B cell (primary cell): ENCODE measurements at regions not wholly inside any gene's neighbourhood (a gene's known extent, or its start where the extent isn't known, plus 50 kb on each side); places are given as distances from the start of the nearest gene placed in this dataset.

Experiments
- ATAC-seq: fragments of 200-7000 bp; cut with Tn5 transposase; one replicate; pipeline ENCODE4 v1.10.0; 2021; ENCODE audit warnings: low read depth, mild to moderate bottlenecking, moderate number of reproducible peaks, moderate library complexity
- CTCF ChIA-PET: fragments of 350-600 bp; sonication (Branson Sonifier 250); formaldehyde crosslinking; loops from one replicate; lab custom pipeline; 2021; ENCODE audit warnings: antibody characterized with exemption, inconsistent platforms; lab: Charles Lee
- POLR2A ChIA-PET: fragments of 350-600 bp; sonication (Branson Sonifier 250); formaldehyde crosslinking; loops from one replicate; lab custom pipeline; 2021; ENCODE audit warnings: antibody characterized with exemption; lab: Charles Lee
- DNase-seq: peaks from one replicate; pipeline ENCODE4 v3.0.0; 2013
- H2AFZ ChIP-seq: 2 replicates; pipeline ENCODE4 v1.6.1; 2012; ENCODE audit warnings: mild to moderate bottlenecking, low read depth, low read length; ENCODE audit not compliant: insufficient read depth, poor library complexity, severe bottlenecking
- H3K27ac ChIP-seq, 2 donors: 1 replicate in 1 of 2; 2 replicates in 1 of 2; pipeline ENCODE4 v1.5.1; 2012 to 2013; ENCODE audit warnings: low read length in 2 of 2, mild to moderate bottlenecking in 2 of 2, moderate library complexity in 1 of 2
- H3K27me3 ChIP-seq, 4 experiments: fragments of 200-600 bp in 1 of 4; sonication (generic) in 1 of 4; replicated peaks in 1 of 4; 1 replicate in 2 of 4; 2 replicates in 2 of 4; pipeline versions ENCODE4 v1.6.1 to v1.7.0; 2013 to 2016; ENCODE audit warnings: low read length in 3 of 4, mild to moderate bottlenecking in 2 of 4, mixed read lengths in 1 of 4, moderate library complexity in 1 of 4; ENCODE audit not compliant: insufficient read depth in 4 of 4, control insufficient read depth in 3 of 4; ENCODE audit errors: control extremely low read depth in 1 of 4
- H3K36me3 ChIP-seq, 2 experiments: replicated peaks in 1 of 2; 1 replicate in 1 of 2; 2 replicates in 1 of 2; pipeline versions ENCODE4 v1.6.1 to v1.7.1; 2013; ENCODE audit warnings: low read length in 1 of 2; ENCODE audit not compliant: insufficient read depth in 2 of 2, control insufficient read depth in 1 of 2; ENCODE audit errors: control extremely low read depth in 1 of 2, extremely low read depth in 1 of 2
- H3K4me1 ChIP-seq, 2 donors: fragments of 200-600 bp in 1 of 2; sonication (generic) in 1 of 2; 1 replicate in 1 of 2; 2 replicates in 1 of 2; pipeline versions ENCODE4 v1.5.1 to v1.6.1; 2013 to 2017; ENCODE audit warnings: low read length in 2 of 2; ENCODE audit not compliant: control insufficient read depth in 2 of 2, insufficient read depth in 2 of 2
- H3K4me2 ChIP-seq: replicated peaks from 2 replicates; pipeline ENCODE3; 2012; ENCODE audit warnings: mild to moderate bottlenecking, low read depth, low read length; ENCODE audit not compliant: poor library complexity, severe bottlenecking
- H3K4me3 ChIP-seq, 5 experiments: fragments of 200-600 bp in 1 of 5; sonication (generic) in 1 of 5; 1 replicate in 3 of 5; 2 replicates in 2 of 5; pipeline versions ENCODE4 v1.5.1 to v1.7.0; 2011 to 2016; ENCODE audit warnings: low read length in 4 of 5, mild to moderate bottlenecking in 4 of 5, low read depth in 2 of 5, control low read depth in 1 of 5, moderate library complexity in 1 of 5; ENCODE audit not compliant: insufficient read depth in 1 of 5; ENCODE audit errors: control extremely low read depth in 1 of 5, extremely low read depth in 1 of 5
- H3K79me2 ChIP-seq: fragments of 200-600 bp; sonication (generic); one replicate; pipeline ENCODE4 v1.6.0; 2016; ENCODE audit warnings: low read length; ENCODE audit not compliant: control insufficient read depth, insufficient read depth
- H3K9ac ChIP-seq: fragments of 200-600 bp; sonication (generic); 2 replicates; pipeline ENCODE4 v1.6.1; 2017; ENCODE audit warnings: mild to moderate bottlenecking, low read length, moderate library complexity
- H3K9me3 ChIP-seq, 3 donors: one replicate each; pipeline versions ENCODE4 v1.6.1 to v1.7.1; 2013; ENCODE audit warnings: low read length in 2 of 3; ENCODE audit not compliant: control insufficient read depth in 2 of 3, insufficient read depth in 1 of 3; ENCODE audit errors: control extremely low read depth in 1 of 3
- H4K20me1 ChIP-seq: 2 replicates; pipeline ENCODE4 v1.6.0; 2012; ENCODE audit warnings: mild to moderate bottlenecking, low read length; ENCODE audit not compliant: insufficient read depth, control insufficient read depth, poor library complexity, severe bottlenecking
- H3K27ac Mint-ChIP-seq: one replicate; pipeline ENCODE4 v1.8.0; 2021; ENCODE audit warnings: mixed read lengths
- H3K27me3 Mint-ChIP-seq: one replicate; pipeline ENCODE4 v1.8.0; 2021; ENCODE audit warnings: mixed read lengths
- H3K4me1 Mint-ChIP-seq: one replicate; pipeline ENCODE4 v1.8.0; 2021; ENCODE audit warnings: mixed read lengths
- H3K4me3 Mint-ChIP-seq: one replicate; pipeline ENCODE4 v1.8.0; 2021; ENCODE audit warnings: mixed read lengths
- H3K9me3 Mint-ChIP-seq: one replicate; pipeline ENCODE4 v1.8.0; 2022; ENCODE audit warnings: mixed read lengths; ENCODE audit not compliant: insufficient read depth
- EZH2 ChIP-seq: IDR thresholded peaks from 2 replicates; pipeline ENCODE4 v1.6.1; 2012; ENCODE audit warnings: borderline replicate concordance, low read depth, mild to moderate bottlenecking, moderate library complexity, low read length; ENCODE audit not compliant: insufficient read depth, poor library complexity, severe bottlenecking
- WGBS: methylation state at CpG from one replicate; pipeline ENCODE4 v1.1.5; 2013; ENCODE audit warnings: missing lambda C conversion rate; ENCODE audit not compliant: insufficient coverage; 5-methylcytosine and 5-hydroxymethylcytosine counted together
- intact Hi-C: fragments of 100-400 bp; cut with micrococcal nuclease; formaldehyde crosslinking; loops from one replicate; pipeline ENCODE4 v1.10.0; 2022
- TF ChIP-seq, protein P1 (sequence below): fragments of 200-600 bp; IDR thresholded peaks from one replicate; pipeline ENCODE4 v1.8.0; 2022; ENCODE audit warnings: antibody characterized with exemption, mild to moderate bottlenecking

DNA sequence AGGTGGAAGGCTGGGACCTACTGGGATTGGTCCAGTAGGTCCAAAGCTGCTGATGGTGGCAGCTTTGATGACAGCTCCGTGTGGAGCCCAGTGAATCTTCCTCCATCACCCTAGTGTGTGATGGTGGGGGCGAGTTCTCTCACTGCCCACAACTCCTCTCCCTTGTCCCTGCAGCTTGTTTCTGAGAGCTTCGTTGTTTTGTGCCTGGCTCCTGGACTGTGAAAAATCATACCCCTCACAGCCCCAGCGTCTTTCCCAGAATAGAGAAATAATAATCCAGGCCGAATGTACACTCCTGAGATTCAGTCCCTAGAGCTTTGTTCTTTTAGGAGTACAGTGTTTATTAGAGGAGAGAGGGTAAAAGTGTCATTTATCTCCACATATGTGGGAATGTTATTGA is 372.2 kb downstream of the ENC1 start:
- Histone ChIP-seq H3K9ac (no peak overlapping the region), H3K4me3 (no peak overlapping the region), H3K4me2 (no peak overlapping the region), H3K79me2 (no peaks in the 10 kb centered on the region), H3K27ac (no peak overlapping the region), H2AFZ (no peak overlapping the region), H3K9me3 (no peaks in the 10 kb centered on the region), H3K36me3 (no peaks in the 10 kb centered on the region), H3K27me3 (no peaks in the 10 kb centered on the region), H3K4me1 (no peaks in the 10 kb centered on the region), H4K20me1 (no peaks in the 10 kb centered on the region)
- Mint-ChIP-seq H3K9me3 (no peaks in the 10 kb centered on the region), H3K27me3 (peaks cover 4% of the 10 kb centered on the region), H3K4me3 (no peak overlapping the region), H3K27ac (no peak overlapping the region), H3K4me1 (no peaks in the 10 kb centered on the region)
- DNase-seq (no peak), ATAC-seq (no peak)
- intact Hi-C loops: no loop called here
- ChIA-PET CTCF (no interaction called here), POLR2A (no interaction called here)
- no peak for TF ChIP-seq EZH2
- TF ChIP-seq, protein P1, sequence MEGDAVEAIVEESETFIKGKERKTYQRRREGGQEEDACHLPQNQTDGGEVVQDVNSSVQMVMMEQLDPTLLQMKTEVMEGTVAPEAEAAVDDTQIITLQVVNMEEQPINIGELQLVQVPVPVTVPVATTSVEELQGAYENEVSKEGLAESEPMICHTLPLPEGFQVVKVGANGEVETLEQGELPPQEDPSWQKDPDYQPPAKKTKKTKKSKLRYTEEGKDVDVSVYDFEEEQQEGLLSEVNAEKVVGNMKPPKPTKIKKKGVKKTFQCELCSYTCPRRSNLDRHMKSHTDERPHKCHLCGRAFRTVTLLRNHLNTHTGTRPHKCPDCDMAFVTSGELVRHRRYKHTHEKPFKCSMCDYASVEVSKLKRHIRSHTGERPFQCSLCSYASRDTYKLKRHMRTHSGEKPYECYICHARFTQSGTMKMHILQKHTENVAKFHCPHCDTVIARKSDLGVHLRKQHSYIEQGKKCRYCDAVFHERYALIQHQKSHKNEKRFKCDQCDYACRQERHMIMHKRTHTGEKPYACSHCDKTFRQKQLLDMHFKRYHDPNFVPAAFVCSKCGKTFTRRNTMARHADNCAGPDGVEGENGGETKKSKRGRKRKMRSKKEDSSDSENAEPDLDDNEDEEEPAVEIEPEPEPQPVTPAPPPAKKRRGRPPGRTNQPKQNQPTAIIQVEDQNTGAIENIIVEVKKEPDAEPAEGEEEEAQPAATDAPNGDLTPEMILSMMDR: no peak
- no CpG with 5 or more reads among the region's 5 CpGs for WGBS

DNA sequence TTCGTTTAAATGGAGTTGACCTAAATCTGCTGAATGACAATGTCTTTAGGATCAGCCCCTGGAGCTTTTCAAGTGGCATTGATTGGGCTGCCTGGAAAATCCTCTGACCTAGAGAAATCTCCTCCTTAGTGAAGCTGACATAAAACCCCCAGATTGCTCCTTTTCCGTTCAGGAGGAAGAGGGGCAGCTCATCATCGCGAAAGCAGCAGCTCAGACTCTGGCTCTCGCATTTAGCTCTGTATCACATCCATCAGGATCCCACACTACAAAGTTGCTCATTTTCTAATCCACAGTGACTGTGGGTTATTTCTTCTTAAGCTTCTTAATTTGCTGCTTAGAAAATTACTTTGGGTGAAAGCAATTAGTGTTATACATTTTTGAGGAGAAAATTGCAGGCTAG is 373.7 kb downstream of the ENC1 start:
- Histone ChIP-seq H2AFZ (no peak overlapping the region), H3K9ac (no peak overlapping the region), H3K4me3 (no peak overlapping the region), H4K20me1 (no peaks in the 10 kb centered on the region), H3K9me3 (no peaks in the 10 kb centered on the region), H3K4me2 (no peak overlapping the region), H3K4me1 (no peaks in the 10 kb centered on the region), H3K36me3 (no peaks in the 10 kb centered on the region), H3K27me3 (no peaks in the 10 kb centered on the region), H3K27ac (no peak overlapping the region), H3K79me2 (no peaks in the 10 kb centered on the region)
- TF ChIP-seq, protein P1: no peak
- TF ChIP-seq EZH2: no peak
- H3K27me3 Mint-ChIP-seq: peaks cover 4% of the 10 kb centered on the region
- intact Hi-C loops: no loop called here
- H3K4me3 Mint-ChIP-seq: no peak overlapping the region
- CTCF ChIA-PET: no interaction called here
- H3K27ac Mint-ChIP-seq: no peak overlapping the region
- no peaks in the 10 kb centered on the region for H3K9me3 Mint-ChIP-seq
- DNase-seq (no peak), ATAC-seq (no peak)
- 80% methylated on average over 2 of the region's 5 CpGs for WGBS
- POLR2A ChIA-PET: no interaction called here
- no peaks in the 10 kb centered on the region for H3K4me1 Mint-ChIP-seq
